ENCODE measurements at regions not wholly inside any gene's neighbourhood (a gene's known extent, or its start where the extent isn't known, plus 50 kb on each side); places are given as distances from the start of the nearest gene placed in this dataset.

- intact Hi-C loops (cut with DNase I; ENCODE audit: low total_unique reads), result no loop called here
- TF ChIP-seq, protein P1, sequence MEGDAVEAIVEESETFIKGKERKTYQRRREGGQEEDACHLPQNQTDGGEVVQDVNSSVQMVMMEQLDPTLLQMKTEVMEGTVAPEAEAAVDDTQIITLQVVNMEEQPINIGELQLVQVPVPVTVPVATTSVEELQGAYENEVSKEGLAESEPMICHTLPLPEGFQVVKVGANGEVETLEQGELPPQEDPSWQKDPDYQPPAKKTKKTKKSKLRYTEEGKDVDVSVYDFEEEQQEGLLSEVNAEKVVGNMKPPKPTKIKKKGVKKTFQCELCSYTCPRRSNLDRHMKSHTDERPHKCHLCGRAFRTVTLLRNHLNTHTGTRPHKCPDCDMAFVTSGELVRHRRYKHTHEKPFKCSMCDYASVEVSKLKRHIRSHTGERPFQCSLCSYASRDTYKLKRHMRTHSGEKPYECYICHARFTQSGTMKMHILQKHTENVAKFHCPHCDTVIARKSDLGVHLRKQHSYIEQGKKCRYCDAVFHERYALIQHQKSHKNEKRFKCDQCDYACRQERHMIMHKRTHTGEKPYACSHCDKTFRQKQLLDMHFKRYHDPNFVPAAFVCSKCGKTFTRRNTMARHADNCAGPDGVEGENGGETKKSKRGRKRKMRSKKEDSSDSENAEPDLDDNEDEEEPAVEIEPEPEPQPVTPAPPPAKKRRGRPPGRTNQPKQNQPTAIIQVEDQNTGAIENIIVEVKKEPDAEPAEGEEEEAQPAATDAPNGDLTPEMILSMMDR (IDR thresholded peaks at IDR 0.05), result no peak
- no peak for TF ChIP-seq POLR2A (IDR thresholded peaks at IDR 0.05)
- no peak for DNase-seq (ENCODE audit: low spot score in 2 of 2)
- H3K4me3 ChIP-seq (ENCODE audit: low read depth, poor library complexity, severe bottlenecking), result no peak overlapping the region
Observed at GRCh38 chr9:80554856-80555255, 983.1 kb downstream of the TLE4 start.

DNA sequence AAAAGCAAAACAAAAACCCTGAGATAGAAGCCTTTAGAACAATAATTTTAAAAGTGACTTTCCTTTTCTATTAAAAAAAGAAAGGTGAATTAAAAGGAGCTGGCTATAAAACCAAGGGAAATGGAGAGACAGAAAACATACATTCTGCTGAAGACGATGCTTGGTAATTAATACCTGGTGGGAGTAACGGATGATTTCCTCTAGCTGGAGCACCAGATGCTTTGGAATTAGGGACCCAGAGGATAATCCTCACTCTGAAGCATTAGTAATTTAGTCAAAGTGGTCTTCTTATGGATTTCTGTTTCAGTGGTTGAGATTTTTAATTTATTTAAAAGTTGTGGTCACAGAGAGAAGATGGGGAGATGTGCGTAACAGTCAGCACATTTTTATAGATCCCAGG, 982.5 kb downstream of the TLE4 start:
- TF ChIP-seq POLR2A (IDR thresholded peaks at IDR 0.05), result no peak
- TF ChIP-seq, protein P1 (IDR thresholded peaks at IDR 0.05), result no peak
- WGBS, 2 donors, result 84 to 88% methylated on average over 3 of the region's 3 CpGs
- intact Hi-C loops (cut with DNase I; ENCODE audit: low total_unique reads), result no loop called here

DNA sequence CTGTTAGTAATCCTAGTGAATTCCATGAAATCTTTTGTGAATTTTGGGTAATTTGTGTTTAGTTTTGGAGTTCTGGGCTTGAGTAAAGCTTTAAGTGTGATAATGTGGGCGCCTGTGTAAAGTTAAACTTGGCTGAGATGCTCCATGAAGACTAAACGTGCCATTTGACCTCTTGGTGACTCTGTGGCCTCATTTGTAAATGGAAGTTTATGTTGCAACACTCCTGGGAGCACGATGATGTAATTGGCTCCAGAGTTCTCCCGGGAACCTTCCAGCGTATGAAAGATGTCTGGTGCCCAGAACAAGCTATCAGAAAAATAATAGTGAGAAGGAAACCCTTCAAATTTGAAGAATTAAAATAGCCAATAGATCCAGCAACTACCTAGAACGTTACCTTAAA, 981.2 kb downstream of the TLE4 start:
- H3K4me3 ChIP-seq (ENCODE audit: low read depth, poor library complexity, severe bottlenecking), result no peak overlapping the region
- intact Hi-C loops (cut with DNase I; ENCODE audit: low total_unique reads), result no loop called here
- TF ChIP-seq, protein P1 (IDR thresholded peaks at IDR 0.05), result no peak
- TF ChIP-seq POLR2A (IDR thresholded peaks at IDR 0.05), result no peak
- 41 to 47% methylated on average over 6 of the region's 6 CpGs for WGBS, 2 donors
- DNase-seq (ENCODE audit: low spot score in 2 of 2), result peak in 1 of 2 donors; percentile 18

More for the DNA sequence above, 982.5 kb downstream of the TLE4 start:
- DNase-seq (ENCODE audit: low spot score in 2 of 2), result no peak
- no peak overlapping the region for H3K4me3 ChIP-seq (ENCODE audit: low read depth, poor library complexity, severe bottlenecking)

DNA sequence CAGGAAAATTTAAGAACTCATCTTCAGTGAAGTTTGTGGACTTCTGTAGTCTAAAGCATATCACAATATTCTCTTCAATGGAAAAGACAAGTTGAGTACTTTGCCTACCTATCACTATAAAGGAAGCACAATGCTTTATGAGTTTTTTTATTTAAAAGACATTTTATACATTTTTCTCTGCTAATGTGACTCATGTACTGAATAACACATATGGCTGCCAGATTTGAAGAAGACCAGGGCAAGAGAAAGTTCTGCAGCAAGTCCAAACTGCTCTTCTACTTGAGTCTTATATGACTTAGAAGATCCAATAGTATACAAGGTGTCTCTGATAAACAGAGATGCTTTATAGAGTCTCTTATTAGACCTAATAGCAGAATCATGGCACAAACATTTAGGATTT, 978.4 kb downstream of the TLE4 start:
- intact Hi-C loops (cut with DNase I; ENCODE audit: low total_unique reads), result no loop called here
- DNase-seq (ENCODE audit: low spot score in 2 of 2), result no peak
- TF ChIP-seq, protein P1 (IDR thresholded peaks at IDR 0.05), result no peak
- TF ChIP-seq POLR2A (IDR thresholded peaks at IDR 0.05), result no peak
- no peak overlapping the region for H3K4me3 ChIP-seq (ENCODE audit: low read depth, poor library complexity, severe bottlenecking)

DNA sequence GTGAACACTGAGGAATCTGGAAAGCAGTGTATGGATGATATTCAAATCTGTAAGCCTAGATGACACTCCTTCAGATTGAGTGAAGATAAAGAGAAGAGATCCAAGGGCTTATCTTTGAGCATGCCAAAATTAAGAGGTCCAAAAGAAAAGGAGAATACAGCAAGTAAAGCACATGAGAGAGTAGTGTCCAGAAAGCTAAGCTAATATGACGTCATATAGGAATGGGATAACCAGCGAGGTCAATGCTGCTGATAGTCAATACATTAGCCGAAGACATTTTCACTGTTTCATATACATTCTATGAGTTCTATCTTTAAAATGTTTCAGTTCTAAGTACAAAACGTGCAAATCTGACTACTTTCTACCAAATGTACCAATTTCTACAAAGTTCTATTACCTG, 975.8 kb downstream of the TLE4 start:
- WGBS, 2 donors, result 69 to 71% methylated on average over 4 of the region's 4 CpGs
- no peak overlapping the region for H3K4me3 ChIP-seq (ENCODE audit: low read depth, poor library complexity, severe bottlenecking)
- DNase-seq (ENCODE audit: low spot score in 2 of 2), result no peak
- intact Hi-C loops (cut with DNase I; ENCODE audit: low total_unique reads), result no loop called here
- no peak for TF ChIP-seq POLR2A (IDR thresholded peaks at IDR 0.05)
- TF ChIP-seq, protein P1 (IDR thresholded peaks at IDR 0.05), result no peak

DNA sequence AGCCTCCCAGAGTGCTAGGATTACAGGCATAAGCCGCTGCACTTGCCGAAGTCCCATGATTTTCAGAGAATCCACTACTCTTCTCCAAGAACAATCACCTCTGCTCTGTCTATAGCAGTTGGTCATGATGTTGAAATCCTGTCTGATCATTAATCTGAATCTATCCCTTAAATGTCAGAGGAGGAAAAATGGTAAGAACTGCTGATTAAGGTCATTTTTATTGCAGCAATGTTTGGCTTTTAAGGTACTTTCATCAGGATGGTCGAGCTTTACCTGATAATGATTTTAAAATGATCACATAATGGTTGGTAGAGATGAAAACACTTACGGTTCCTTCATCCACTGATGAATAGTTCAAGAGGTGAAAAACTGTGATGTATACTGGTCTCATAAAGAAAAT, 968.6 kb downstream of the TLE4 start:
- DNase-seq (ENCODE audit: low spot score in 2 of 2), result no peak
- intact Hi-C loops (cut with DNase I; ENCODE audit: low total_unique reads), result no loop called here
- no peak overlapping the region for H3K4me3 ChIP-seq (ENCODE audit: low read depth, poor library complexity, severe bottlenecking)
- 89 to 94% methylated on average over 4 of the region's 4 CpGs for WGBS, 2 donors
- no peak for TF ChIP-seq POLR2A (IDR thresholded peaks at IDR 0.05)
- TF ChIP-seq, protein P1 (IDR thresholded peaks at IDR 0.05), result no peak
